GM19455 (cell line): ENCODE measurements at regions not wholly inside any gene's neighbourhood (a gene's known extent, or its start where the extent isn't known, plus 50 kb on each side); places are given as distances from the start of the nearest gene placed in this dataset.

Source experiments
- ATAC-seq: cut with Tn5 transposase; IDR thresholded peaks from one replicate; pipeline ENCODE4 v1.9.1; 2021; ENCODE audit not compliant: unreplicated experiment

DNA sequence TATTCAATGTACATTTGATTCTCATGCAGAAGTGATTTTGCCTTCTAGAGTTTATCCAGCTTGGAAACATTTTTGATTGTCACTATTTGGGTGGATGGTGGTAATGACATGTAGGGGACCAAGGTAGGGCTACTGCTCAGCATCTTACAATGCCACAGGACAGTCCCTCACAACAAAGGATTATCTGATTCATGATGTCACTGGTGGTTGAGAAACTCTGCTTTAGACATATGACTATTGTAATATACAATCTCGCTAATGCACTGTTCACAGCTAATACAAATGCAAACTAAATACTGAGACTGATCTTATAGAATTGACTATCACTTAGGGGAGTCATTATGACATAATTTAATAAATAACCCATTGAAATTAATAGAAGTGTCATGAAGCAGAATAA, 60.4 kb upstream of the BTG1 start:
- no peak for ATAC-seq

DNA sequence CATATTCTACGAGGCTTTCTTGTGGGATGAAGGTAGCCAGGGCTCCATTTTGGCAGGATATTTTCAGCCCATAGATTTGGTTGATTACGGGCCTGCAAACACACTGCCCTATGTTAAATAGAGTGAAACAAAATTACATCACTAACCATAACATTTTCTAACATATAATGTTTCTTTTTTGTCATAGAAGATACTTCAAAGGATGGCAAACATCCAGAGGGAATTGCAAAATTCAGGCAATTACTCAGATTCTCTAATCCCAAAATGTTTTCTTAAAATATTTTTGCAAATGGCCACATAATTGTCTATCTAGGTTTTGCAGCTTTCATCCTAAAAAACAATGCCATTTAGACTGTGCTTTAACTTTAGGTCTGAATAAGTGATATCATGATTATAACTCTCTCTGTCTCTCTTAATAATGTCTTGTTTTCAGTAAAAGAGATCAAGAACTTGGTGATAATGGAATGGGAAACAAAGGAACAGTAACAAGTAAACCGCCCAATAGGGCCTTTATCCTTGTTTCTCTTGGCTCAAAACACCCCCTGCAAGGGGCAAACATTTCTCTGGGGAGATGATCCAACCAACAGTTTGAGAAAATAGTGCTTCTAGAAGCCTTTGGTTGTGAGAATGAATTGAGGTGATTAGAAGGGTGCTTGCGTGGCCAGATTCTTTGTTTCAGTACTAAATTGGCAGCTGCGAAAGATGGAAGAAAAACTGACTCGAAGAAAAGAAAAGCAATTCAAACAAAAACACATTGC, 54.4 kb upstream of the BTG1 start:
- no peak for ATAC-seq

DNA sequence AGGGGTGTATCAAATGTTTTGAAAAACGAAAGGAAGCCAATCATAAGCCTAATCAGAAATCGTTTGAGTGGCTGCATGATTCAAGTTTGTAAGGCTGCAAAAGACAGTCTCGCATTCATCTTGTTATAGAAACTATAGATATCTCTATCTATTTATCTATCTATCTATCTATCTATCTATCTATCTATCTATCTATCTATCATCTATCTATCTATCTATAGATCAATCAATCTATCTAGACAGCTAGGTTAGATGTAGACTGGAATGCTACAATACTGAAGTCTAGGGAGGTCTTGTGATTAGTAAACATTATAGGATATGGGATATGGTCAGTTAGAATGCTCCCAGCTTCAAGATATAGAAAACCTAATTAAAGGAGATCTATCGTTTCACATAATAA, 52.2 kb upstream of the BTG1 start:
- ATAC-seq = no peak

DNA sequence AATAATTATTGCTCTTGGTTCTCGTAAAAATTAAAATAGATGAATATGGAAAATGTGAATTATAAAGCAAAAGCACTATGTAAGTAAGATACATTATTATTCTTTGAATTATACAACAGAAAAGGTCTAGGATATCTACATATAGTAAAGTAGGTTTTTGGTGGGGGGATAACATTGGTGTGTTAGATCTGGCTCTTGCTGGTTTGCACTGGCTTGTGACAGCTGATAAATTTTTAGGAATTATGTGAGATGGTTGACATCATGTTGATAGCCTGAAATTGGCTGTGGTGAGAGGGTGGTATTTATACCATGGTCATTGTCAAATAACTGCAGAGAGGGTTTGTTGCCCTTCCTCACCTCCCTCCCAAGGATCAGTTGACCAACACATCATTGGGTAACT, 50.7 kb upstream of the BTG1 start:
- no peak for ATAC-seq
